Gastroesophageal sphincter (tissue), 3 donors: ENCODE measurements at regions not wholly inside any gene's neighbourhood (a gene's known extent, or its start where the extent isn't known, plus 50 kb on each side); places are given as distances from the start of the nearest gene placed in this dataset.

Source experiments
- CTCF ChIP-seq, 4 experiments: fragments of 200-600 bp in 2 of 4; fragments of 450-650 bp in 2 of 4; sonication (generic) in 1 of 4; IDR thresholded peaks; one replicate each; pipeline ENCODE4 v1.5.1; 2017 to 2019; ENCODE audit warnings: antibody characterized with exemption in 4 of 4, mild to moderate bottlenecking in 2 of 4, moderate library complexity in 2 of 4
- EP300 ChIP-seq: sonication (generic); formaldehyde crosslinking; IDR thresholded peaks from one replicate; pipeline ENCODE4 v1.6.1; 2017; ENCODE audit warnings: antibody characterized with exemption, mild to moderate bottlenecking

- TF ChIP-seq CTCF (IDR thresholded peaks at IDR 0.05) (no peak), EP300 (no peak)
These were observed 101.1 kb upstream of the SHISA3 start for GRCh38 chr4:42296196-42296595.
